Effector memory CD8-positive, alpha-beta T cell (primary cell): ENCODE measurements at regions not wholly inside any gene's neighbourhood (a gene's known extent, or its start where the extent isn't known, plus 50 kb on each side); places are given as distances from the start of the nearest gene placed in this dataset.

Source experiments
- ATAC-seq: fragments of 150-1000 bp; cut with Tn5 transposase; replicated peaks from 2 replicates; pipeline ENCODE4 v1.10.0; 2021; ENCODE audit warnings: mild to moderate bottlenecking, moderate library complexity
- DNase-seq, 3 experiments: peaks; one replicate each; pipeline ENCODE4 v3.0.0; 2021
- H3K27ac Mint-ChIP-seq, 2 donors: one replicate each; pipeline ENCODE4 v1.8.0; 2022; ENCODE audit warnings: mild to moderate bottlenecking in 2 of 2, mixed read lengths in 2 of 2, moderate library complexity in 2 of 2
- H3K27me3 Mint-ChIP-seq, 2 donors: one replicate each; pipeline ENCODE4 v1.8.0; 2022; ENCODE audit warnings: mixed read lengths in 2 of 2
- H3K36me3 Mint-ChIP-seq: one replicate; pipeline ENCODE4 v1.8.0; 2022; ENCODE audit warnings: mild to moderate bottlenecking, moderate library complexity, mixed read lengths; ENCODE audit not compliant: insufficient read depth
- H3K4me1 Mint-ChIP-seq, 2 donors: one replicate each; pipeline ENCODE4 v1.8.0; 2022; ENCODE audit warnings: low read depth in 2 of 2, mixed read lengths in 2 of 2
- H3K4me3 Mint-ChIP-seq, 2 donors: one replicate each; pipeline ENCODE4 v1.8.0; 2022; ENCODE audit warnings: mild to moderate bottlenecking in 2 of 2, mixed read lengths in 2 of 2, moderate library complexity in 2 of 2
- H3K9me3 Mint-ChIP-seq, 2 donors: one replicate each; pipeline ENCODE4 v1.8.0; 2022; ENCODE audit warnings: mixed read lengths in 2 of 2

- H3K36me3 Mint-ChIP-seq: no peaks in the 10 kb centered on the region
- H3K27me3 Mint-ChIP-seq: no peaks in the 10 kb centered on the region
- DNase-seq (no peak), ATAC-seq (no peak)
- H3K9me3 Mint-ChIP-seq: no peaks in the 10 kb centered on the region
- no peak overlapping the region for H3K27ac Mint-ChIP-seq
- no peak overlapping the region for H3K4me3 Mint-ChIP-seq
- peaks cover 3 to 4% of the 10 kb centered on the region in 2 donors for H3K4me1 Mint-ChIP-seq
Measured at GRCh38 chr2:203789618-203790017, 78.0 kb upstream of the CTLA4 start.

GRCh38 chr2:203790134-203790852 is 77.3 kb upstream of the CTLA4 start:
- H3K27ac Mint-ChIP-seq: no peak overlapping the region
- H3K4me3 Mint-ChIP-seq: no peak overlapping the region
- no peaks in the 10 kb centered on the region for H3K27me3 Mint-ChIP-seq
- no peak for DNase-seq
- H3K9me3 Mint-ChIP-seq: no peaks in the 10 kb centered on the region
- ATAC-seq: no peak
- no peaks in the 10 kb centered on the region for H3K36me3 Mint-ChIP-seq
- H3K4me1 Mint-ChIP-seq: no peaks in the 10 kb centered on the region

- DNase-seq: no peak
- no peak overlapping the region for H3K4me3 Mint-ChIP-seq
- H3K4me1 Mint-ChIP-seq: no peaks in the 10 kb centered on the region
- H3K27ac Mint-ChIP-seq: no peak overlapping the region
- H3K36me3 Mint-ChIP-seq: no peaks in the 10 kb centered on the region
- H3K9me3 Mint-ChIP-seq: peaks cover 3 to 9% of the 10 kb centered on the region in 2 donors
- H3K27me3 Mint-ChIP-seq: no peaks in the 10 kb centered on the region
- no peak for ATAC-seq
Measured at GRCh38 chr2:203796248-203797010, 71.1 kb upstream of the CTLA4 start.

GRCh38 chr2:203797276-203797675 is 70.3 kb upstream of the CTLA4 start:
- no peak for ATAC-seq
- Mint-ChIP-seq H3K4me3 (no peak overlapping the region), H3K36me3 (no peaks in the 10 kb centered on the region), H3K9me3 (peaks cover 3 to 12% of the 10 kb centered on the region in 2 donors), H3K27me3 (no peaks in the 10 kb centered on the region), H3K4me1 (peaks cover 0 to under 1% of the 10 kb centered on the region in 2 donors), H3K27ac (no peak overlapping the region)
- no peak for DNase-seq

GRCh38 chr2:203797712-203798111 is 69.9 kb upstream of the CTLA4 start:
- no peak for DNase-seq
- Mint-ChIP-seq H3K4me3 (no peak overlapping the region), H3K36me3 (no peaks in the 10 kb centered on the region), H3K4me1 (peaks cover 0 to 4% of the 10 kb centered on the region in 2 donors), H3K27ac (no peak overlapping the region), H3K9me3 (peaks cover 3 to 12% of the 10 kb centered on the region in 2 donors), H3K27me3 (no peaks in the 10 kb centered on the region)
- no peak for ATAC-seq

GRCh38 chr2:203798296-203799087 is 69.1 kb upstream of the CTLA4 start:
- Mint-ChIP-seq H3K4me1 (peaks cover 5 to 12% of the 10 kb centered on the region in 2 donors), H3K36me3 (no peaks in the 10 kb centered on the region), H3K27me3 (no peaks in the 10 kb centered on the region), H3K9me3 (peaks cover 3 to 12% of the 10 kb centered on the region in 2 donors), H3K27ac (no peak overlapping the region), H3K4me3 (no peak overlapping the region)
- no peak for ATAC-seq
- DNase-seq: no peak

- H3K27ac Mint-ChIP-seq: peak overlapping the region in 1 of 2 donors; percentile 41
- no peak for DNase-seq
- peaks cover 3 to 12% of the 10 kb centered on the region in 2 donors for H3K9me3 Mint-ChIP-seq
- H3K4me3 Mint-ChIP-seq: no peak overlapping the region
- no peaks in the 10 kb centered on the region for H3K36me3 Mint-ChIP-seq
- ATAC-seq: no peak
- no peaks in the 10 kb centered on the region for H3K27me3 Mint-ChIP-seq
- H3K4me1 Mint-ChIP-seq: peaks cover 13 to 26% of the 10 kb centered on the region in 2 donors
Measured at GRCh38 chr2:203799908-203800307, 67.7 kb upstream of the CTLA4 start.

- DNase-seq (no peak), ATAC-seq (no peak)
- peaks cover under 1% of the 10 kb centered on the region for H3K36me3 Mint-ChIP-seq
- no peak overlapping the region for H3K4me3 Mint-ChIP-seq
- peaks cover 17 to 30% of the 10 kb centered on the region in 2 donors for H3K4me1 Mint-ChIP-seq
- H3K27me3 Mint-ChIP-seq: no peaks in the 10 kb centered on the region
- H3K27ac Mint-ChIP-seq: no peak overlapping the region
- peaks cover 3 to 12% of the 10 kb centered on the region in 2 donors for H3K9me3 Mint-ChIP-seq
Measured at GRCh38 chr2:203800783-203801182, 66.8 kb upstream of the CTLA4 start.

- peaks cover 3 to 12% of the 10 kb centered on the region in 2 donors for H3K9me3 Mint-ChIP-seq
- peak overlapping the region; percentile 0 to 82 for H3K27ac Mint-ChIP-seq
- peak overlapping the region; percentile 3 to 52 for H3K4me3 Mint-ChIP-seq
- peaks cover 21 to 33% of the 10 kb centered on the region in 2 donors for H3K4me1 Mint-ChIP-seq
- peaks cover 2% of the 10 kb centered on the region for H3K36me3 Mint-ChIP-seq
- DNase-seq: no peak
- H3K27me3 Mint-ChIP-seq: no peaks in the 10 kb centered on the region
- ATAC-seq: peak; percentile 56
Measured at GRCh38 chr2:203802342-203803052, 65.1 kb upstream of the CTLA4 start.

GRCh38 chr2:203803053-203803429 is 64.5 kb upstream of the CTLA4 start:
- ATAC-seq (no peak), DNase-seq (no peak)
- H3K4me1 Mint-ChIP-seq: peaks cover 22 to 33% of the 10 kb centered on the region in 2 donors
- H3K9me3 Mint-ChIP-seq: peaks cover 3 to 12% of the 10 kb centered on the region in 2 donors
- peak overlapping the region; percentile 3 to 52 for H3K4me3 Mint-ChIP-seq
- peak overlapping the region; percentile 6 to 82 for H3K27ac Mint-ChIP-seq
- H3K27me3 Mint-ChIP-seq: no peaks in the 10 kb centered on the region
- peaks cover 2% of the 10 kb centered on the region for H3K36me3 Mint-ChIP-seq

- DNase-seq: peak; percentile 21 to 27 (median 21)
- Mint-ChIP-seq H3K4me1 (peaks cover 23 to 36% of the 10 kb centered on the region in 2 donors), H3K27ac (peak overlapping the region; percentile 82 to 86), H3K9me3 (peaks cover 3 to 12% of the 10 kb centered on the region in 2 donors), H3K27me3 (no peaks in the 10 kb centered on the region), H3K36me3 (peaks cover 2% of the 10 kb centered on the region), H3K4me3 (peak overlapping the region; percentile 0 to 52)
- peak; percentile 81 for ATAC-seq
Measured at GRCh38 chr2:203804070-203804469, 63.5 kb upstream of the CTLA4 start.

- peak overlapping the region; percentile 82 to 86 for H3K27ac Mint-ChIP-seq
- H3K27me3 Mint-ChIP-seq: no peaks in the 10 kb centered on the region
- H3K4me1 Mint-ChIP-seq: peaks cover 29 to 42% of the 10 kb centered on the region in 2 donors
- H3K36me3 Mint-ChIP-seq: peaks cover 2% of the 10 kb centered on the region
- peak overlapping the region; percentile 0 to 52 for H3K4me3 Mint-ChIP-seq
- peaks cover 3 to 12% of the 10 kb centered on the region in 2 donors for H3K9me3 Mint-ChIP-seq
- no peak for DNase-seq
- ATAC-seq: no peak
Measured at GRCh38 chr2:203804764-203805485, 62.6 kb upstream of the CTLA4 start.
